ENCODE measurements at regions not wholly inside any gene's neighbourhood (a gene's known extent, or its start where the extent isn't known, plus 50 kb on each side); places are given as distances from the start of the nearest gene placed in this dataset.

DNA sequence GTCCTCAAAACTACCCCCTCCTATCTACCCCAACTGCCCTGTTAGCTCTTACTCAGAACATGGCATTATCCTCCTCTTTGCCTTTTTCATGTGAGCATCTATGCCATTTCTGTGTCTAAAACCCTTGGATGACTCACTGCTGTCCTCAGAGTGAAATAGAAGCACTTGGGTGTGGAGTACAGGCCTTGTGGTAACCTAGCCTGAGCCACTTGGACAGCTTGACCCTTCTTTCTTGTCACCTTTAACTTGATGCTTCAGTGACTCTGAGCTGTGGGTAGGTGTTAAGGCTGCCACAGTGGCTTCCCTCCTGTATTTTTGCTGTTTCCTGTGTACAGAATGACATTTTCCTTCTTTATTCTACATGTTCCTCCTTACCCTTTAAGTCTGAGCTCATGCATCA is 391.4 kb downstream of the SH3GL2 start:
- no peak for DNase-seq (ENCODE audit: low read depth in 2 of 2)

DNA sequence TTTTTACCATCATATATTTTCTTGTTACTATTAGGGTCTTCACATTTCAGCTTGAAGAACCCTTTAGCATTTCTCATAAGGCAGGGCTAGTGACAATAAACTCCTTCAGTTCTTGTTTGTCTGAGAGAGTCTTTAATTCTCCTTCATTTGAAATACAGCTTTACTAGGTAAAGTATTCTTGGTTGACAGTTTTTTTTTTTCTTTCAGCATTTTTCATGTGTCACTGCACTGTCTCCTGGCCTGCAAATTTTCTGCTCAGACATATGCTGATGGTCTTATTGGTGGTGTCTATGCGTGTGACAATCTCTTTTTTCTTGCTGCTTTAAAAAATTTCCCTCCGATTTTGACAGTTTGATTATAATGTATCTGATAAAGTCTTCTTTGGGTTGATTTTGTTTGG is 399.9 kb downstream of the SH3GL2 start:
- DNase-seq (ENCODE audit: low read depth in 2 of 2), result no peak

DNA sequence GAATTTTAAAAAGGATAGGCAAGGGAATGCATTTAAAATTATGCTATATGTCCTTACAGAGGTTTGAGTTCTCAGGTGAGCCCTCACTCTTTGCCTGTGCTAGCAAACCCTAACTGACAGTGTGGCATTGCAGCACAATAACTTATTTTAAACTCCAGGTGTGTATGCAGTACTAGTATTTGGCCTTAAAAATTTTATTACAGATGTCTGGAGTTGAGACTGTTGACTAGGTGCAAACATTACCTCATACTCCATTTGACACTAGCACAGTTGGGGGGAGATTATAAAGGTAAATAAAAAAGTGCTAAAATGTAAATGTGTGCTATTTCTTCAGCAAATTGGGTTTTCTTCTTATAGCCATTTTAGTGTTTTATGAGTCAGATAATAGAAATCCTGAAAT is 407.7 kb downstream of the SH3GL2 start:
- DNase-seq (ENCODE audit: low read depth in 2 of 2), result no peak

DNA sequence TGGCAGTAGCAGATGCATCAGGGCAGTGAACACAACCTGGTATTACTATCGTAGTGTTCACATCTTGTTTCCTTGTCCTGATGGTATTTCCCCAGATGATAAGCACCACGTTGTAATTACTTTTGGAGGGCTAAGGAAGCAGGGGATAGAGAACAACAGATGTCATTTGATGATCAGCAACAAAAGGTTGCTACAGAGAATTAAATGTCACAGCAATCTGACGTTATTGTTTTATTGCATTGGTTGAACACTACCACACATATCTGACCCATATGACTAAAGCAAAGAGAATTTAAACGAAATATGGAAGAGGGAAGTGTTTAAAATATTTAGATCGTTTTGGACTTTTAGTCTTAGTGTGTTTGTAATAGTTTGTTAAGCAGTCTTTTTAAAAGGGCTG is 408.3 kb downstream of the SH3GL2 start:
- DNase-seq (ENCODE audit: low read depth in 2 of 2), result no peak

DNA sequence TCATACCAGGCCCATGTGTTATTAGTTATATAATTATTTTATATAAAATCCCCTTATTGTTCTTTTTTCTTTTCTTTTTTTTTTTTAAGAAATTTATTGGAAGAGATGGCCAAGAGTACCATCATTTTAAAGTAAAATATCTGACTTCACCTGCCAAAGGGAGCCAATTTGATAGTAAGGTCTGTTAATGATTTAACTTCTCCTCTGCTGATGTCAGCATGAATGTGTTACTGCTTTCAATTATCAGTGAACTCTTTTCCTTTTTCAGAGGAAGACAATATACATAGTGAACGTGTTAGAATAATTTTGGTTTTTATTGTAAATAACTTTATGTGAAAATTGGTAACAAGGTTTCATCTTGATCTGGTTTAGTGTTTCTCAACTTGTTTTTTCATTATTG is 409.6 kb downstream of the SH3GL2 start:
- DNase-seq (ENCODE audit: low read depth in 2 of 2), result no peak

DNA sequence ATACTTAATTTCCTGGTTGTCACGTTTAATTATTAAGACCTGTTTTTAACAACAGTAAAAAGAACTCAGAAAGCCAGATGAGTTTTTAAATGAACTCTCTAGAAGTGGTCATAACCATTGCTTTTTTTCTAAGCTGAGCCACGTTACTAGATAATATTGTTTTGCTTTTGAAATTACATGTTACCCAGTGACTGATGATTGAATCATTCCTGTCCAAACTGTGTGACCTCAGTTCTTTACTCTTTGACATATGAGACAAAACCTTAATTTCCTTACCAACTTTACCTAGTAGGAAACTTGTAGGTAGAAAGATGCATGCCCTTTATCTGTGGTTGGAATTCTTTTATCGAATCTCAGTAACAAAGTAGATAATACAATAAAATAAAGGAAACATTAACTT is 411.7 kb downstream of the SH3GL2 start:
- no peak for DNase-seq (ENCODE audit: low read depth in 2 of 2)

DNA sequence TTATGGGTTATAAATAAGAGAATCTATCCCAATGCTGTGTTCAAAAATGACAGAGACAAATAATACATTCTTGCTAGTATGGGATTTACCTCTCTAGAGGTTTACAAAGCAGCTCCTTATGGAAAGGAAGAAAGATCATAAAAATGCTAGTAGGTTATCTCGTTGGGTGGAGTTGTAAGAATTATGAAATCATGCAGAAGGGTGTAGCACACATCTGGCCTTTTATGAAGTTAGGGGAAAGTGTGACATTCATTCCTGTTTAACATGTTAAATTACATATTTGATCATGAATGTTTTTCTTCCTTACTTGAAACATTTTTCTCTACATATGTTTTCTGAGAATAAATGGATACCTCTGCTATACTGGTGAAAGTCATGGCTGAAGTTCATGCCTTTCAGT is 414.2 kb downstream of the SH3GL2 start:
- DNase-seq (ENCODE audit: low read depth in 2 of 2), result no peak

DNA sequence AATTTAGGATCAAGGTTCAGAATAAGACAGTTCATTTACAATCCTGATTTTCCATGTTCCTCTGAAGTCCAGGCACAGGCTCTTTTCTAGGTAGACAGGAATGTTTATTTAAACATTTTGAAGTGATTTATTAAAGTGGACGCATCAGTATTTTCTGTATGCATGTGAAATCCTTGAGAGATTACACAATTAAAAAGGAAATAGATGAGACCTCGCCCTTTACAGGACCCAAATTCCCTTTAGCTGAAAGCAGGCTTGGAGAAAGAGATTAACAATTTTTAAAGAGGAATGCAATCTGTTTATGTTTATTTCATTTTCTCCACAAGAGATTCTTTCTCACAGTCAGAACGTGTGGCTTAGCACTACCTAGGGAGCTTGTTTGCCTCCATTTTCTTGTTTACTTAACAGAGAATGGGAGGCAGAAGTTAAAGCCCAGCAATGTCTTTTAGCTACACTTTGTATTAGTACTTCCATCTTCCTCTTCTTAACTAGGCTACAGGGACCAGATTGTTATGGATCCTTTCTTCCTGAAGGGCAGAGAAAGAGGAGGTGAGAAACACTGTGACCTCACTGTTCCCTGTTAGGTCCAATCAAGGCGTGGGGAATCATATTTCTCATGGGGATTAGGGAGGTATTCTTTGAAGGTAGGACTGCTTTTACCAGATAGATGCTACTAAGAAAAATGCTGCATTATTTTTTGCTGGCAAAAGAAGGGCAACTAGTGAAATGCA is 416.0 kb downstream of the SH3GL2 start:
- DNase-seq (ENCODE audit: low read depth in 2 of 2), result no peak

DNA sequence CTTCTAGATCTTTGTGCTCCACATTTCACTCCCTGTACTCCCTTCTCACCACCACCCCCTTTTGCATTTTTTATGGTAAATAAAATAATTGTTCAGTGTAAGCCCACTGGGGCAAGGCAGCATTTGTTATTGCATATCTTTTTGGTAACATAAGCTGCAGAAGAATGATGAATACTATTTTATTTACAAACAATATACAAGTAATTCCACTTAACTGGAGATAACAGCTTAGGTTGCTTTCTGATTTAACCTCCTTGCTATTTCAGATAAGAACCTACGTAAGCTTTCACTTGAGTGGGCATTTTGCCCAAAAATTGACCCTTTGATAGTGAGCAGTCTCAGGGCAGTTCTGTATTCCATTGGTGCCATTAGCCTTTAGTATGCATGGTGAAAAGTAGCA is 417.9 kb downstream of the SH3GL2 start:
- DNase-seq (ENCODE audit: low read depth in 2 of 2), result no peak

DNA sequence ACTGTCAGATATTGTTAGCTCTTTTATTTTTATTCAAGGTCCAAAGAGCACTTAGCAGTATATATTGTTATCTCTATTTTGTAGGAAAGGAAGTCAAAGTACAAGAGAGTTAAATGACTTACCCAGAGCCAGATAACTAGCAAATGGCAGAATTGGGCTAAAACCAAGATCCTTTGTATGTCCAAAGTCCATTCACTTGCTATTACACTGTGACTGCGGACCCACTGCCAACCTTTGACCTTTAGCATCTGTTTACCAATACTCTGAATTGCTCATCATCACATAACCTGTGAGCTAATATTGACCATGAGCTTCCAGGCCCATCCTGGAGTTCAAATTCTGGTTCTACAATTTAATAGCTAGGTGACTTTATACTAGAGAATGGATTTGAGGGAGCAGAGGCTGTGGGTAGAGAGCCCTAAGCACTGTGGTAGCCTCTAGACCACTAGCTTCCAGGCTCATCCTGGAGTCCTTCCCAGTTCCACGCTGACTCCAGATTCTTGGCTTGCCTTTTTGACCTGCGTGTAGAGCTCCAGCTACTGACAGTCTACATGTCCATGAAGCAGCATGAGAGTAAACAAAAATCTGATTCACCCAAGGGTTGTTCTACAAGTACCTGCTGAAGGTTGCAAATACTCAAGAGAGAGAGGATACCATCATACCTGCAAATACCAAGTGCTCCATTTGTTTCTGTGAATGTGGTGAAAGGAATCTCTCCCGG is 424.0 kb downstream of the SH3GL2 start:
- DNase-seq (ENCODE audit: low read depth in 2 of 2), result no peak

DNA sequence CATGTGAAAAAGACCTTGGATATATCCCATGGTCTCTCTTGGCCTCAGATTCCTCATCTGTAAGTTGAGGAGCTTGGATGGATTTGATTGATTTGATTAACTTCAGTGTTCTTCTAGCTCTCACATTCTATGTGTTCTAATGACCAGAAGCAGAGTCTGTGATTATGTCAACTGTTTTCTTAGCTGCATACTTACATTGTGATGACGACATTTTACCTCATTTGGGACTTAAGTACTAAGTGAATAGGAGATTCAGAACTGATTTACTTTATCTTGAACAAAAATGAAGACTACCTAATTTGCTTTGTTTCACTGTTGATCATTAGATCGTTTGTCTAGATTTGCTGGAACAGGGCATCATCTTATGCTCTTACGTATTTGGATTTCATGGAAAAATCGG is 427.7 kb downstream of the SH3GL2 start:
- DNase-seq (ENCODE audit: low read depth in 2 of 2), result no peak

DNA sequence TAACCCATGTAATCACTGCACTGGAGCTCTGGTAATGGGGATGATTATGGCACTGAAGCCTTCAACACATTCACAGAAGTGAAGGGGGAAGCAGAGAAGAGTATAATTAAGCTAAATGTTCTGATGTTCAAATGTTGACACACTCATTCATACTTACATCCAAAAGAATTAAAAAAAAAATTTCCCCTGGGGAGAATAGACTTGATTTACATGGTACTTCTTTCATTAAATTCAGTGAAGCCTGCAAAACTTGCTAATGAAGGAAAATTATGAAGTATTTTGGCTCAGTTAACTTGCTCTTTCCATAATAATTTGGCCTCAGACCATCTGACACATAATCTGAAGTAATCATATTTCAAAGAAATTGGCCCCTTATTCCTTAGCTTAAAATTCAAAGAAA is 428.8 kb downstream of the SH3GL2 start:
- no peak for DNase-seq (ENCODE audit: low read depth in 2 of 2)

DNA sequence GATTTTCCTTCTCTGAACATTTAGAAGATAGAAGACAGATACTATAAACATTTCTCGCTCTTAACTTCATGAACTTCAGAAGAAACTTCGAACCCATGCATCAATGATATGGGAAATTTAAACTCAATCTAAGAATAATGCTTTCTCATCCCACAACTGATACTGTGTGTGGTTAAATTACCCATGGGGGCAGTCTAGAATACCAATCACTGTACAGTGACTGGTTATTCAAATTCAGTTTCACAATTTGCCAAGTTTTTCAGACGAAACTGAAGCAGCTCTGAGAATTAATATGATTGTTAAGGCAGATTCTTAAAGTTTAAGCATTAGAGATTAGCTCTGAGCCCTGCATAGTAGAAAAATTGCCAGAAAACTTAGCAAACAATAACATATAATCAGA is 431.0 kb downstream of the SH3GL2 start:
- DNase-seq (ENCODE audit: low read depth in 2 of 2), result no peak

DNA sequence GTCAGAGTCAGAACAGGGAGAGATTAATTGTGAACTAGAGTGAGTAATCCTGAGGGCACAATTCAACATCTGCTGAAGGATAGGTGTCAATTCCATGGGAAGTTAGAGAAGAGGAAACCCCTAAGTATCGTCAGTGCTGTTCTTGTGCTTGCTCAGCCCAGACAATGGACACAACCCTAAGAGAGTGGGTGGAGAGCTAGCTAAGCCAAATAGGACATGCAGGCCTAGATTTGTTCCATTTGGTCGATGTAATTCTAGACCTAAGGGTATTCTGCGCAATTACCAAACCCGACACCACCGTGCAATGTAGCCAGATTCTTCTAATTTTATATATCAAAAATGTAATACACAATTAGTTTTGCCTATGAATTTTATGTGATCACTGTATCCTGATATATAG is 431.6 kb downstream of the SH3GL2 start:
- DNase-seq (ENCODE audit: low read depth in 2 of 2), result no peak

DNA sequence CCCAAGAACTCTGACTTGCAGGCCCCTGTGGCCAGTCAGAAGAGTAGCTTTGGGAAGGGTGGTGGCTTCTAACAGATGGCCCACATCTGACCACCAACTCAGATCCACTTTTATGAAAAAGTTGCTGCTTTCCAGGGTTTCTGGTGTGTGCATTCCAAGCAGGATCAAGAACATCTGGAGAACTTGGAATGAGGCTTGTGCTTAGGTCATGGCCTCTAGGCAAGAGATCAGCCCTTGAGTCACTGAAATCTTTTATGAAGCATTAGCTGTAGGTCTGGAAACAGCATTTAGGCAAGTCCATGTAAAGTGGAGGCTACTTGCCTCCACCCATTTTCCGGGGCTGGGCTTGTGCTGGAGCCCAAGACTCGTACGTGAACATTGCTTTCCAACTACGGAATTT is 433.3 kb downstream of the SH3GL2 start:
- no peak for DNase-seq (ENCODE audit: low read depth in 2 of 2)

DNA sequence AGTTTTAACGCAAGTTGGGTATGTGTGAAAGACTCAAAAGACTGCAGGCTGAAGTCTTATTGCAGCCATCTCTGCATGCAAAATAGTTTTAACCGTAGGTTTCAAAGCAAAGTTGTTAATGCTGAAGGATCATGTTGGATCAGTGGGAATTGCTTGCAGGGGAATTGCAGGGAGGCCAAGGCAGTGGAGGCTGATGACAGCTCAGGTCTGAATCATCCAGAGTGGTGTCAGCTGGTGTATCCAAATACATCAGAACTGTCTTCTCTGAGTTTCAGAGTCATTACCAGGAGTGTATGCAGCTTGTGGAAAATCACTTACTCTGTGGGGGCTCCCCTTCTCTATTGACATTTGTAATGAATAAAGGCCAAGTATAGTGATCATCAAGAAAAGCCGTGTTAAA is 435.7 kb downstream of the SH3GL2 start:
- DNase-seq (ENCODE audit: low read depth in 2 of 2), result no peak

DNA sequence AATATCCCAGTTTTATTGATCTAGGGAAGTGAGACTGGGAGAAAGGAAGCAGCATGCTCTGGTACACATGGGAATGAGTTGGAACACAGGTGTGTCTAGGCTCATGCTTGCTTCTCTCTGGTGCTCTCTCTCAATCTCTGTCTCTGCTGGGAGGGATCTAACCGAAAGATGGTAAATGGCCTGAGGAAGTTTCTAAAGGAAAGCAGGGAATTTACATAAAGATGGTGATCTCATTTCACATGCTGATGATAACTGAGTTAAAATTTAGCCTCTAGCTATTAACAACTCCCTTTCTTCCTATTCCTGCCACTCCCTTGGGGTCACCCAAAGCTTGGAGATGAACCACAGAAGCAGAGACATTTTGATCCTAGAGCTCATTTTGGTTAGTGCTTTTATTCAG is 436.2 kb downstream of the SH3GL2 start:
- DNase-seq (ENCODE audit: low read depth in 2 of 2), result no peak

DNA sequence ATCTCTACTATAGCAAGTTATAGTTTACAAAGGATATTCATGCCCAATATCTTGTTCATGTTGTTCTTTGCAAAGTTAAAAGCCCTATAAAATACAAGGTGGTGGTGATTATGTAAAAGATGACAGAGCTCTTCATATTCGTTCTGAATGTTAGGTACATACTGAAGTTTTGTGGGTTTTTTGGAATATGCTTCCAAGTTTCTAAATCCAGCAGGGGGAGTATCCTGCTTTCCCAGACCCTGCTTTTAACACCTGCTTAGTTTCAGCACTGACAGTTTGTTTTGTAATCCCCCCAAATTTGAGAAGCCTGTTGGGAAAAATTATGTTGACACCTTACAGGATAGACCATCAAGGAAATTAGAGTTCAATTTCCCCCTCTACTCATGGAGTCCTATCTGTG is 438.3 kb downstream of the SH3GL2 start:
- DNase-seq (ENCODE audit: low read depth in 2 of 2), result no peak

DNA sequence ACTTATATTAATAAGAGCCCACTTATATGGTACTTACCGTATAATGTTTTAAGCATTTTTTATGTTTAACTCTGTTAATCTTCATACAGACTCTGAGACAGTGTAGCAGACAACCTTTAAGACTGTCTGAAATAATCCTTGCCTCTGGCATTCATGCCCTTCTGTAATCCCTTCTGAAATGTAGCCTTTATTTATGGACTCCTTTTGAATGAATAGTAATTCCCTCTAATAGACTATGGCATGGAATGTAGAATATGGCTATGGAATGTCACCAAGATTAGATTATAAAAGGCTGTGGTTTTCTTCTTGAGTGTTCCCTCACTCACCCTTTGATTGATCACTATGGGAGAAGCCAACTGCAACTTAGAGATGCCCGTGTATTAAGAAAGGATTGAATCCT is 439.4 kb downstream of the SH3GL2 start:
- no peak for DNase-seq (ENCODE audit: low read depth in 2 of 2)

DNA sequence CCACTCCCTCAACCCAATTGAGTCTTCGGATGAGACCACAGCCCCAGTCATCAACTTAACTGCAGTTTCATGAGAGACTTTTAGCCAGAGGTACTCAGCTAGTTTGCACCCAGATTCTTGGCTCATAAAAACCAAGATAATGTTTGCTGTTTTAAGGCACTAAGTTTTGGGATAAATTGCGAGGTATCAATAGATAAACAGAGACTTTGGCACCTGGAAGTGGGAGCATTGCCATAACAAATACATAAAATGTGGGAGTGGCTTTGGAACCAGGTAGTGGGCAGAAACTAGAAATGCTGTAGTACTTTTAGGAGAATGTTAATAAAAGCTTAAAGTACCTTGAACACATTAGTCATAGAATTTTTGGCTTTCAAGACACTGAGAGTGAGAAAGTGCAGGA is 439.8 kb downstream of the SH3GL2 start:
- no peak for DNase-seq (ENCODE audit: low read depth in 2 of 2)

DNA sequence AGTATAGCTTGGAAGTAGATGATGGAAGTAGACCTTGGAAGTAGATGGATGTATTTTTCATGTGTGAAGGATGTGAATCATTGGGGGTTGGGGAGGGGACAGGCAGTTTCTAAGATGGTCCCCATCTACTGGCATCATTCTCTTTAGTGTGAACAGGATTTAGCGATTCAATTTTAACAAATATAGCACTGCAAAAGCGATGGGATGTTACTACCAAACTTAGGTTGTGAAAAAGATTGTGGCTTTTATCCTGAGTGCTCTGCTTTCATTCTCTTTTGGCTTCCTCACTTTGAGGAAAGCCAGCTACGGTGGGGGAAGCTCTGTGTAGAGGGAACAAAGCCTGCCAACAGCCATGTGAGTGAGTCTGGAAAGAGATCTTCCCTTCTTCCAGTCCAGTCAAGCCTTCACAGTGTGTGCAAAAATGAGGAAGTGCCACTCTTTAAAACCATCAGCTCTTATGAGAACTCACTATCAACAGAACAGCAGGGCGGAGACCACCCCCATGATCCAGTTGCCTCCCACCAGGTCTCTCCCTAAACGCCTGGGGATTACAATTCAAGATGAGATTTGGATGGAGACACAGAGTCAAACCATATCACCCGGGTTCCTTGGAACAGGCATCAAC is 441.4 kb downstream of the SH3GL2 start:
- DNase-seq (ENCODE audit: low read depth in 2 of 2), result no peak

DNA sequence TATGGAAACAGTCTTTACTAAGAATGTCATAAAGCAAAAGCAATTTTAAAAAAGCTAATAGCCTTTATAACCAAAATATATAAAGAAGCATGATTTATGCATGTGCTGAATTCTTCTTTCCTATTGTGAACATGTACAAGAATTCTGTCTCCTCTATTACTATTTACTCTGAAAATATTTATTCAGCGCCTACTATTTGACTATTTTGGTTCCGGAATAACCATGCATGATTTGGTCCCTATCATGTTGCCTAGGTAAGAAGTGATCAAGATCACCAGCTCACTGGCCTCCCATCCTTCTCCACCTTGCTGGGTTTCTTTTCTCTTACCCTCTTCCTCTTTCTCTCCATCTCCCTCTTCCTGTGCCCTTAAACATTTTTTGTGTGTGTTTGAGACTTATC is 443.8 kb downstream of the SH3GL2 start:
- no peak for DNase-seq (ENCODE audit: low read depth in 2 of 2)

DNA sequence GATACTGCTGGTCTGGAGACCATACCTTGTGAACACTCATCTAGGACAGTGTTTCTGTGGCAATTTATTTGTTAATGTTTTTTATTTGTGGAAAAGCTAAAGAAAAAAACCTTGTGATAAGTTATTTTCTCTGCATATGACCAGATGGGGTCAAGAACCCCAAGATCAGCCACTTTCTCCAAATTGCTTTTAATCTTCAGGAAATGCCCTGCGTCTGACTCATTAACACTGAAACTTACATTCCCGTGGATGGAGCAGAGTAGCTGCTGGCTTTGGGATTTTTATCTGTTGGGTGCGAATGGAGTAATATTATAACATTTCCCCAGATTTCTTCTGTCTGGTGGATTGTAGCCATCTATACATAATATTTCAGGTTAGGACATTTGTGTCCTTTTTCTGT is 444.5 kb downstream of the SH3GL2 start:
- no peak for DNase-seq (ENCODE audit: low read depth in 2 of 2)
